Dedifferentiated amniotic fluid mesenchymal stem cell (primary cell): ENCODE measurements at regions not wholly inside any gene's neighbourhood (a gene's known extent, or its start where the extent isn't known, plus 50 kb on each side); places are given as distances from the start of the nearest gene placed in this dataset.

ENCODE experiments used
- DNase-seq: peaks from one replicate; pipeline ENCODE4 v3.0.0-alpha.2; 2016; ENCODE audit errors: extremely low spot score

- no peak for DNase-seq
Observed at GRCh38 chr13:84358601-84359000, 476.3 kb upstream of the SLITRK1 start.

GRCh38 chr13:84352946-84353345 lies 470.7 kb upstream of the SLITRK1 start:
- DNase-seq = peak; percentile 63

DNA sequence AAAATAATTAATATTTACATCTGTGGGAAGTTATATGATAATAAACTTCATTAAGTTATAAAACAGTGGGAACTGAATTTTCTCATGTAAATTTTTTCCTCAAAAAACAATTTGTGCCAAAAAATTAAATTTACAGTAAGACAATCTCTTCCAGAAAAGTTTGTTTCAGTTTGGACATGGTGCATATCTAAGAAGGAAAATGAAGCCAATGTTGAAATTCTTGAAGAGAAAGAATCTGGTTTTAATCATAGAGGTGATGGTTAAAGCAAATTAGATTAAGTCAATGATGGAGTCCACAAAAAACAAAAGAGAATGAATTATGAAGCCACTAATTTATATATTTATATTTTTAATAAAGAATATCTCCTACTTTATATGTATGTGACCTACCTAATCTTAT lies 457.2 kb upstream of the SLITRK1 start:
- no peak for DNase-seq

- DNase-seq = no peak
Observed at GRCh38 chr13:84332346-84332745, 450.1 kb upstream of the SLITRK1 start.

GRCh38 chr13:84315527-84315926 lies 433.3 kb upstream of the SLITRK1 start:
- DNase-seq = no peak

GRCh38 chr13:84303035-84303434 lies 420.8 kb upstream of the SLITRK1 start:
- no peak for DNase-seq

GRCh38 chr13:84297251-84297650 lies 415.0 kb upstream of the SLITRK1 start:
- DNase-seq = no peak

GRCh38 chr13:84296401-84296800 lies 414.1 kb upstream of the SLITRK1 start:
- no peak for DNase-seq

DNA sequence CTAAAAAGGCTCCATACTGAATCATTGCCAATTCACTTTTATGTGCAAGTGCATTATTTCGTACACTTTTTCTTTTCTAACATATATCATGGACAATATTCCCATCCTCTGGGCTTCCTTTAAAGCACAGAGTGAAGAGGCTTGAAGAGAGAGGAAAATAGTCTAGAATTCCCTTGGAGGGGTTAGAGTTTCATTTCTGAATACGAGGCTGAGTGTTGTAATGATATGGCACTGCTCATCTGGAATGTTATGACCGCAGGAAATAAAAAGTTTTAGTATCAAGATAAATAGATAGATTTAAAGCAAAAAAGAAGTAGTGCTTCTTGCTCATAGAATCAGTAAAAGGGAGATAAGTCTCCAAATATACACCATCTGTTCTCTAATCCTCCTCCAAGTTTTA lies 412.3 kb upstream of the SLITRK1 start:
- no peak for DNase-seq

- no peak for DNase-seq
Observed at GRCh38 chr13:84290386-84290785, 408.1 kb upstream of the SLITRK1 start.

- DNase-seq = peak; percentile 28
Observed at GRCh38 chr13:84279166-84279565, 396.9 kb upstream of the SLITRK1 start.

GRCh38 chr13:84272877-84273562 lies 390.7 kb upstream of the SLITRK1 start:
- no peak for DNase-seq

GRCh38 chr13:84265257-84265764 lies 383.0 kb upstream of the SLITRK1 start:
- no peak for DNase-seq

DNA sequence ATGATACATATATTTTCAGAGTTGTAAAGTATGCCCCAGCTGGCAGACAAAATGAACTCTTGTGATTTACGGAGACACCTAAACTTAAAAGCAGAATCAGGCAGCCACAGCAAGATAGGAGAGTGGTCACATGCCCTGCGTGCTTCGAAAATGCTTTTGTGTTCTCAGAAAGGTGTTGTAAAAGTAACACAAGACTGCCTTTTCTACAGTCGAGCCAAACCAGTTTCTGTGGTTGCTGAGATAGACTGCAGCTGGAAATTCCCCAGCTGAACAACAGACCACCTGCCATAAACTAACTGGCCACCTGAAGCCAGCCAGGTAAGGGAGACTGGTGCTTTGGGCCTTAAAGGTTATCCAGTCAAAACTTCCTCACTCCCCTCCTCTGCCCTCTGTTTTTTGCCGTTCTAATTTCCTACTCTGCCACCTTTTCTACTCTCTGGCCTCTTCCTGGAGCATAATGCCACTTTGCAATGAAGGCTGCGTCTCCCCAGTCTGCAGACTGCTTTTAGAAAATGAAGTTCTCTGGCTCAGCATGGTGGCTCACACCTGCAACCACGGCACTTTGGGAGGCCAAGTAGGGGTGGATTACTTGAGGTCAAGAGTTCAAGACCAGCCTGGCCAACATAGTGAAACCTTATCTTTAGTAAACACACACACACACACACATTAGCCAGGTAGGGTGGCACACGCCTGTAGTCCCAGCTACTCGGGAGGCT lies 381.2 kb upstream of the SLITRK1 start:
- no peak for DNase-seq

DNA sequence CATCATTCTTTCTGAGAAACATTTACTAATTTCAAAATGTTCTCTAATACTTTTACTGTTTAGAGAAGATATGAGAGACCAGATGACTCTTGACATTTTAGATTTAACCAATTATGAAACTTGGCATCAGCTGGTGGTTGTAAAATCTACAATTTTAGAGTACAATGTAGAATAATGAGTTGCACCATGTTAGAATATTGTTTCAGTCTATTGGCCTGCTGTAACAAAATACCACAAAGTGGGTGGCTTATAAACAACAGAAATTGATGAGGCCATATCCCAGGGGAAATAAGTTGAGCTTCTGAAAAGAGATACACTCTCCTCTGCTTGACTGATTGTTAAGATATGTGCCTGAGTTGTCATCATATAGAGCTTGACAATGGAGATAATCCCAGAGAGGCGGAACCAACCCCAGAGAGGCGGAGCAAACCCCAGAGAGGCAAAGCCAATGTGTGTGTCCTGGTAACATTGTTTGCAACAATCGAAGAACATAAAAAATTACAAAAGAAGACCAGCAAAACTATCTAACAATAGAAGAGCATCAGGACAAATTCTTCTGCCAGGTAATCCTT lies 373.0 kb upstream of the SLITRK1 start:
- DNase-seq = no peak

- no peak for DNase-seq
Observed at GRCh38 chr13:84249463-84249862, 367.2 kb upstream of the SLITRK1 start.

- no peak for DNase-seq
Observed at GRCh38 chr13:84243340-84243739, 361.1 kb upstream of the SLITRK1 start.

DNA sequence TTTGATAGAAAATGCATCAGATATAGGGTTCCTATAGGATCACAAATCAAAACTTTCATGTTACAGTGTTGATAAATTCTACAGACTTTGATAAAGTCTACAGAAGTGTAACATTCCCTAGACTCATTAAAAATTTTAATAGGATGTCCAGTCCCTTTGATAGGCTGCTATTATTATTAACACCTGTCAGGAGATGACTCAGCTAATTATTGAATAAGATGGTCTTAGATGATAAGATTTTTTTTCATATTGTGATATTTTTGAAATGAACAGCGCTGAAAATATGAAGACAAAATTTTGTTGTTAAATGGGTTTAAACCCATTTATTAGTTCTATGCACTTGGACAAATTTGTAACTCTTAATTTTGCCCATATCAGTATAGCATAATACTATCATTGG lies 356.8 kb upstream of the SLITRK1 start:
- no peak for DNase-seq

DNA sequence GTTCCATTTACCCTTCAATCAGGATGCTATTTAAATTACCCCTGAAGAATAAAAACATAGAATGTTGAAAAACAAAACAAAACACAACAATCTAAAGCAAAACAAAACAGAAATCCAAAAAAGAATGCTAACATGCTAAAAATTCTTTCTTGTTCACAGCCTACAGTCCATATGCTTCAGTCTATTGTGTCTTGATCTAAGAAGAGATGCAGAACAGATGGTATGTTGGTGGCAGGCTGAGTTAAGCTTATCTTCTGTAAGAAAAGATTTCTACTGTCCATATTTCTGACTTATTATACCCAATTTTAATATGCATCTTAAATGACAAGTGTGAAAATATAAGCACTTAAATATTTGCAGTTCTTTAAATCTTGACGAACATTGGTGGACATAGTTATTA lies 356.1 kb upstream of the SLITRK1 start:
- DNase-seq = no peak

DNA sequence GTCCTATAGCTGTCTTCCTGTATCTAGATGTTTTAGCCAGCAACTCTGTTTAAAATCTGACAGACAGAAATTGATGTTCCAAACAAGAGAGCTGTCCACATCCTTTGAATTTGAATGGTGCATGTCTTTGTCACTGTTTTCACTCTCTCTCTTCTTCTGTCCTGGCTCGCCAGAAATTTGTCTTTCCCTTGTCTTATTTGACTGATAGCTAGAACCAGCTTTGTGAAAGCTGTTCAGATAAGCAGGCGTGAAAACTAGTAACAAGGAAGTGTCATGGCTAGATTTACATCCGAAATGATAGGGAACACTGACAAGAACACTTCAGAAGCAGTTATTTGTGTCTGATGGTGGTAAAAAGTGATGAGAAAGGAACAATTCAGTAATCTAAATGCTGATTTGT lies 354.9 kb upstream of the SLITRK1 start:
- no peak for DNase-seq

- no peak for DNase-seq
Observed at GRCh38 chr13:84234416-84234815, 352.1 kb upstream of the SLITRK1 start.

DNA sequence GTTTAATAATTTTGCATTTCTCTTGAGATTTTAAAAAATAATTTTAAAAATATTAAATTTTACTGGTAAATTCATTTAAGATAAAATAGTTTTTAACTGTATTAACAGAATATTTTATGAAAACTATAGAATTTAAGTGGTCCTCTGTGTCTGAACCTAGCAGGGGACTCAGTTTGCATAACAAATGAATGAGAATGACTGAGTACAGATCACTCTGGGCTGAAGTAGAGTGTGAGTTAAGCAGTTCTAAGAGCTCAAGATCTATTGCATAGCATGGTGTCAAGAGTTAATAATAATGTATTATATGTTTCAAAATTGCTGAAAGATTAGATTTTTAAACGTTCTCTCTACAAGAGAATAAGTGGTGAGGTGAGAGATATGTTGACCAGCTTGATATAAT lies 348.3 kb upstream of the SLITRK1 start:
- no peak for DNase-seq

DNA sequence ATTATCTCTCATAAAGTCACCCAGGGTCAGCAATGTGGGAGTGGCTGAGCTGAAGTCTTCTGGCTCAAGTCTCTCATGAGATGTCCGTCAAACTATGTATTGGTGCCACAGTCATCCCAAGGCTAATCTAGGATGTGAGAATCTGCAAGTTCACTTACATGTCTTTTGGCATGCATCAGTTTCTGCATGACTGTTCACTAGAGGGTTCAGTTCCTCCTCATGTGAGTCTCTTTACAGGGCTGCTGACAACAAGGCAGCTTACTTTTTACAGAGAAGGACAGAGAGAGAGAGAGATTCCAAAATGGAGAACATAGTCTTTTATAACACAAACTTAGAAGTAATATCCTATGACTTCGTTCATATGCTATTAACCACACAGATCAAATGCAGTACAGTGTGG lies 328.8 kb upstream of the SLITRK1 start:
- no peak for DNase-seq
